Neural cell (in vitro differentiated cells): ENCODE measurements at regions not wholly inside any gene's neighbourhood (a gene's known extent, or its start where the extent isn't known, plus 50 kb on each side); places are given as distances from the start of the nearest gene placed in this dataset.

Source experiments
- H2AFZ ChIP-seq: fragments of 200-600, 300-800 bp; sonication (generic), shearing (Covaris generic); 2 replicates; pipeline ENCODE4 v1.6.0; 2014; ENCODE audit warnings: low read depth, mild to moderate bottlenecking, antibody characterized with exemption, low read length, moderate library complexity
- H3F3A ChIP-seq: fragments of 200-600 bp; shearing (Covaris generic); 2 replicates; pipeline ENCODE4 v1.6.1; 2016; ENCODE audit warnings: mild to moderate bottlenecking, moderate library complexity, mixed read lengths, antibody characterized with exemption, low read length; ENCODE audit not compliant: insufficient read depth, poor library complexity, severe bottlenecking
- H3K27ac ChIP-seq: fragments of 200-600, 300-800 bp; sonication (generic), shearing (Covaris generic); 2 replicates; pipeline ENCODE4 v1.5.1; 2014; ENCODE audit warnings: mild to moderate bottlenecking, low read length, moderate library complexity
- H3K27me3 ChIP-seq: fragments of 300-800, 200-600 bp; sonication (generic), shearing (Covaris generic); 2 replicates; pipeline ENCODE4 v1.6.0; 2014; ENCODE audit warnings: mild to moderate bottlenecking, low read depth, low read length, moderate library complexity; ENCODE audit not compliant: insufficient read depth
- H3K36me3 ChIP-seq: fragments of 300-800, 200-600 bp; sonication (generic), shearing (Covaris generic); 2 replicates; pipeline ENCODE4 v1.5.1; 2014; ENCODE audit warnings: mild to moderate bottlenecking, antibody characterized with exemption, low read length, moderate library complexity; ENCODE audit not compliant: insufficient read depth
- H3K4me2 ChIP-seq: fragments of 300-800, 200-600 bp; sonication (generic), shearing (Covaris generic); 2 replicates; pipeline ENCODE4 v1.6.0; 2014; ENCODE audit warnings: mild to moderate bottlenecking, low read length
- H3K4me3 ChIP-seq: fragments of 300-800, 200-600 bp; sonication (generic), shearing (Covaris generic); 2 replicates; pipeline ENCODE4 v1.5.1; 2014; ENCODE audit warnings: mild to moderate bottlenecking, low read length, moderate library complexity
- H3K79me2 ChIP-seq: fragments of 200-600 bp; shearing (Covaris generic); replicated peaks from 2 replicates; pipeline ENCODE4 v1.6.0; 2014; ENCODE audit warnings: mild to moderate bottlenecking, low read length, moderate library complexity; ENCODE audit not compliant: insufficient read depth
- H3K9ac ChIP-seq: fragments of 300-800, 200-600 bp; sonication (generic), shearing (Covaris generic); 2 replicates; pipeline ENCODE4 v1.6.1; 2016; ENCODE audit warnings: mild to moderate bottlenecking, low read length, mixed read lengths
- H3K9me2 ChIP-seq: fragments of 200-600 bp; shearing (Covaris generic); 2 replicates; pipeline ENCODE4 v1.6.1; 2016; ENCODE audit warnings: mild to moderate bottlenecking, low read length, mixed read lengths; ENCODE audit not compliant: insufficient read depth
- H3K9me3 ChIP-seq: fragments of 200-600, 300-800 bp; sonication (generic), shearing (Covaris generic); 2 replicates; pipeline ENCODE4 v1.6.1; 2016; ENCODE audit warnings: mild to moderate bottlenecking, mixed run types, low read length, moderate library complexity, mixed read lengths
- H4K20me1 ChIP-seq: fragments of 200-600 bp; shearing (Covaris generic); 2 replicates; pipeline ENCODE4 v1.6.1; 2016; ENCODE audit warnings: mild to moderate bottlenecking, mixed run types; ENCODE audit not compliant: insufficient read depth
- EP300 ChIP-seq: fragments of 450-650 bp; conservative IDR thresholded peaks from 2 replicates; pipeline ENCODE4 v1.6.1; 2014; ENCODE audit warnings: antibody characterized with exemption, mild to moderate bottlenecking, moderate library complexity; ENCODE audit not compliant: poor library complexity, severe bottlenecking
- EZH2 ChIP-seq: fragments of 200-600, 300-800 bp; shearing (Covaris generic), sonication (generic); IDR thresholded peaks from 2 replicates; pipeline ENCODE4 v1.6.1; 2014; ENCODE audit warnings: antibody characterized with exemption, low read length, borderline replicate concordance, mild to moderate bottlenecking; ENCODE audit not compliant: insufficient read depth, poor library complexity, severe bottlenecking
- MXI1 ChIP-seq: fragments of 450-650 bp; conservative IDR thresholded peaks from 2 replicates; pipeline ENCODE4 v1.6.1; 2014; ENCODE audit warnings: antibody characterized with exemption, mild to moderate bottlenecking; ENCODE audit not compliant: poor library complexity, severe bottlenecking
- POLR2AphosphoS5 ChIP-seq: IDR thresholded peaks from 2 replicates; pipeline ENCODE4 v1.6.1; 2012
- RAD21 ChIP-seq: fragments of 450-650 bp; conservative IDR thresholded peaks from 2 replicates; pipeline ENCODE4 v1.6.1; 2014; ENCODE audit warnings: antibody characterized with exemption, mild to moderate bottlenecking, moderate library complexity
- SMC3 ChIP-seq: fragments of 450-650 bp; conservative IDR thresholded peaks from 2 replicates; pipeline ENCODE4 v1.6.1; 2014; ENCODE audit warnings: antibody characterized with exemption, mild to moderate bottlenecking, moderate library complexity; ENCODE audit not compliant: poor library complexity
- TAF1 ChIP-seq: IDR thresholded peaks from 2 replicates; pipeline ENCODE4 v1.6.1; 2012; ENCODE audit warnings: low read depth
- TF ChIP-seq, protein P1 (sequence below): IDR thresholded peaks from 2 replicates; pipeline ENCODE4 v1.6.1; 2012; ENCODE audit warnings: borderline replicate concordance
- TF ChIP-seq, protein P2 (sequence below): fragments of 450-650 bp; IDR thresholded peaks from 2 replicates; pipeline ENCODE4 v1.5.1; 2014; ENCODE audit warnings: antibody characterized with exemption, mild to moderate bottlenecking, moderate library complexity; ENCODE audit not compliant: poor library complexity, severe bottlenecking

DNA sequence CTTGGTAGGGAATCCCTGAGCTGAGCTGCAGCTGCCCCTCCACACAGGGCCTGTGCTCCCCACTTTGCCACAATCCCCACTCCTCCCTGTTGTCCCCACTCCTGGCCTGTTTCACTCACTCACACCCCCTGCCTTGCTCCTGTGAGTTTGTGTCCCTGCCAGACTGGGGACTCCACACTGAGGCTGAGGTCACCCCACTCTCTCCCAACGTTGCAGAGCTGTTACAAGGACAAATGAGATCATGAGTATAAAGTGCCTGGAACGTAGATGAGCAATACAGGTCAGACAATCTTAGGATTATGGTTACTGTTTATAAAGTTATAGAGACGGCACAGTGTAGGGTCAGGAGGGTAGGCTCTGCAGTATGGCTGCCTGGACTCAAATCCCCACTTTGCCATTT lies 426.0 kb upstream of the SULF2 start:
- Histone ChIP-seq H3K27ac (no peak overlapping the region), H3K9me3 (no peaks in the 10 kb centered on the region), H3K27me3 (no peaks in the 10 kb centered on the region), H3K4me2 (no peak overlapping the region), H3K9me2 (no peaks in the 10 kb centered on the region), H3K9ac (no peak overlapping the region), H3K36me3 (no peaks in the 10 kb centered on the region), H3K4me3 (no peak overlapping the region), H3K79me2 (no peaks in the 10 kb centered on the region), H3F3A (no peaks in the 10 kb centered on the region), H2AFZ (no peak overlapping the region), H4K20me1 (no peaks in the 10 kb centered on the region)
- TF ChIP-seq EP300 (no peak), SMC3 (no peak), TAF1 (no peak), POLR2AphosphoS5 (no peak), RAD21 (no peak), EZH2 (no peak)
- TF ChIP-seq, protein P1, sequence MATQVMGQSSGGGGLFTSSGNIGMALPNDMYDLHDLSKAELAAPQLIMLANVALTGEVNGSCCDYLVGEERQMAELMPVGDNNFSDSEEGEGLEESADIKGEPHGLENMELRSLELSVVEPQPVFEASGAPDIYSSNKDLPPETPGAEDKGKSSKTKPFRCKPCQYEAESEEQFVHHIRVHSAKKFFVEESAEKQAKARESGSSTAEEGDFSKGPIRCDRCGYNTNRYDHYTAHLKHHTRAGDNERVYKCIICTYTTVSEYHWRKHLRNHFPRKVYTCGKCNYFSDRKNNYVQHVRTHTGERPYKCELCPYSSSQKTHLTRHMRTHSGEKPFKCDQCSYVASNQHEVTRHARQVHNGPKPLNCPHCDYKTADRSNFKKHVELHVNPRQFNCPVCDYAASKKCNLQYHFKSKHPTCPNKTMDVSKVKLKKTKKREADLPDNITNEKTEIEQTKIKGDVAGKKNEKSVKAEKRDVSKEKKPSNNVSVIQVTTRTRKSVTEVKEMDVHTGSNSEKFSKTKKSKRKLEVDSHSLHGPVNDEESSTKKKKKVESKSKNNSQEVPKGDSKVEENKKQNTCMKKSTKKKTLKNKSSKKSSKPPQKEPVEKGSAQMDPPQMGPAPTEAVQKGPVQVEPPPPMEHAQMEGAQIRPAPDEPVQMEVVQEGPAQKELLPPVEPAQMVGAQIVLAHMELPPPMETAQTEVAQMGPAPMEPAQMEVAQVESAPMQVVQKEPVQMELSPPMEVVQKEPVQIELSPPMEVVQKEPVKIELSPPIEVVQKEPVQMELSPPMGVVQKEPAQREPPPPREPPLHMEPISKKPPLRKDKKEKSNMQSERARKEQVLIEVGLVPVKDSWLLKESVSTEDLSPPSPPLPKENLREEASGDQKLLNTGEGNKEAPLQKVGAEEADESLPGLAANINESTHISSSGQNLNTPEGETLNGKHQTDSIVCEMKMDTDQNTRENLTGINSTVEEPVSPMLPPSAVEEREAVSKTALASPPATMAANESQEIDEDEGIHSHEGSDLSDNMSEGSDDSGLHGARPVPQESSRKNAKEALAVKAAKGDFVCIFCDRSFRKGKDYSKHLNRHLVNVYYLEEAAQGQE, result no peak

DNA sequence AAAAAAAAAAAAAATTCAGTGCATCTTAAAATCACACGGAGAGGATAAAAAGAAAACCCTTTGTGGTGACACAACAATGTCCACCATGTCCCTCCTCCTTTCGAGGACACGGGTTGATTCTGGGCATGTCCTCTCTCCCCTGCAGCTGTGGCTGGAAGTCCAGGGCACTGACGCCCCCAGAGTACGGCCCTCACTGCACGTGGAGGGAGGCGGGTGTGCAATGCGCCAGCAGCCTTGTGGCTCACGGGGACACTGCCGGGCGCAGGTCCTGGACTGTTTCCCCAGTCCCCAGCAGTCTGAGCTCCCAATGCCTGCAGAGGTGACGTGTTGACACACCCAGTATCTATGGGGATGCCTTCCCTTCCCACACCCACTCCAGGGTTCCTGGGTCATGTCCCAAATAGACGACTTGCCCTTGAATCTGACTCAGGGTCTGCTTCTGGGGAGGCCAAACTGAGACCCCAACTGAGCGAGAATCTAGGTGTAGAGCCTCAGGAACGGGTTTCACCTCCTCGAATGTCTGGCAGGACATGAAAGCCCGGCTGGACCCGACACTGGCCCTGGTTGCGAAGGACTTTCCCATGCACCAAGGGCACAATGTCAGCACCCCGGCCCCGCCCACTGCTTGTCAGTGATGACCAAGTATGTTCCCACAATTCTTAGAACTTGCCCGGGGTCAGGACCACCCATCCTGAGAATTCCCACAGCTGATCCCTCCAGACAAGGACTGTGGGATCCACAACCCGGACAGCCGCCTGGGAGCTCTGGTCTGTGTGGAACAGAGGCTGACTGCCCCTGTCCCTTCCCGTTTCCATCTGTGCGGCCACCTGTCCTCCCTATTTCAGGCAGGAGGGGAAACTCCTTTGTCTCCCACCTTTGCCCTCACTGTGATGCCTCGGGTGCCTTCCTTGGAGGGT lies 425.1 kb upstream of the SULF2 start:
- H4K20me1 ChIP-seq, result no peaks in the 10 kb centered on the region
- H3K27me3 ChIP-seq, result no peaks in the 10 kb centered on the region
- H2AFZ ChIP-seq, result no peak overlapping the region
- H3F3A ChIP-seq, result no peaks in the 10 kb centered on the region
- TF ChIP-seq, protein P1, result no peak
- TF ChIP-seq, protein P2, sequence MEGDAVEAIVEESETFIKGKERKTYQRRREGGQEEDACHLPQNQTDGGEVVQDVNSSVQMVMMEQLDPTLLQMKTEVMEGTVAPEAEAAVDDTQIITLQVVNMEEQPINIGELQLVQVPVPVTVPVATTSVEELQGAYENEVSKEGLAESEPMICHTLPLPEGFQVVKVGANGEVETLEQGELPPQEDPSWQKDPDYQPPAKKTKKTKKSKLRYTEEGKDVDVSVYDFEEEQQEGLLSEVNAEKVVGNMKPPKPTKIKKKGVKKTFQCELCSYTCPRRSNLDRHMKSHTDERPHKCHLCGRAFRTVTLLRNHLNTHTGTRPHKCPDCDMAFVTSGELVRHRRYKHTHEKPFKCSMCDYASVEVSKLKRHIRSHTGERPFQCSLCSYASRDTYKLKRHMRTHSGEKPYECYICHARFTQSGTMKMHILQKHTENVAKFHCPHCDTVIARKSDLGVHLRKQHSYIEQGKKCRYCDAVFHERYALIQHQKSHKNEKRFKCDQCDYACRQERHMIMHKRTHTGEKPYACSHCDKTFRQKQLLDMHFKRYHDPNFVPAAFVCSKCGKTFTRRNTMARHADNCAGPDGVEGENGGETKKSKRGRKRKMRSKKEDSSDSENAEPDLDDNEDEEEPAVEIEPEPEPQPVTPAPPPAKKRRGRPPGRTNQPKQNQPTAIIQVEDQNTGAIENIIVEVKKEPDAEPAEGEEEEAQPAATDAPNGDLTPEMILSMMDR, result no peak
- no peak for TF ChIP-seq TAF1
- no peak for TF ChIP-seq SMC3
- no peak for TF ChIP-seq EP300
- TF ChIP-seq POLR2AphosphoS5, result no peak
- no peak for TF ChIP-seq MXI1
- TF ChIP-seq RAD21, result no peak
- no peak for TF ChIP-seq EZH2
- H3K4me2 ChIP-seq, result no peak overlapping the region
- no peaks in the 10 kb centered on the region for H3K79me2 ChIP-seq
- no peak overlapping the region for H3K27ac ChIP-seq
- H3K36me3 ChIP-seq, result no peaks in the 10 kb centered on the region
- no peak overlapping the region for H3K4me3 ChIP-seq
- H3K9ac ChIP-seq, result no peak overlapping the region
- H3K9me2 ChIP-seq, result no peaks in the 10 kb centered on the region
- no peaks in the 10 kb centered on the region for H3K9me3 ChIP-seq
